ENCODE measurements at regions not wholly inside any gene's neighbourhood (a gene's known extent, or its start where the extent isn't known, plus 50 kb on each side); places are given as distances from the start of the nearest gene placed in this dataset.

DNA sequence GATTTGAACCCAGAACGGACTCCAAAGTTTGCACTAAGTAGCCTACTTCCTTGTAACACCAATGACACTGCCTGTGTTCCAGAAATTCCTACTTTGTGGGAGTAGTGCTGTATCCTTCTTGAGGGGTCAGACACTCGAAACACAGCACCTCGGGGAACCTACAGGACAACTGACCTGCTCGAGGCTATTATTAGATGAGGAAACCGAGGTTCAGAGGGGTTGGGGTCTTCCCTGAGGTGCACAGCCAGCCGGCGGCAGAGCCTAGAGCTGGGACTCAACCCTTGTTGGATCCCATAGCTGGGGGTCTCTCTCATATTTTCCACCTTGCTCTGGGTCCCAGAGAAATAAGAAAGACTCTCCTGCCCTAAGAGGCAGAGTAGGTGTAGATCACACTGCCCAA is 89.8 kb upstream of the PTPN1 start:
- DNase-seq (ENCODE audit: low read depth, low spot score), result no peak
- POLR2A ChIA-PET, result no interaction called here
- H3K4me3 ChIP-seq (ENCODE audit: low read depth, low read length), result no peak overlapping the region
- TF ChIP-seq, protein P1, sequence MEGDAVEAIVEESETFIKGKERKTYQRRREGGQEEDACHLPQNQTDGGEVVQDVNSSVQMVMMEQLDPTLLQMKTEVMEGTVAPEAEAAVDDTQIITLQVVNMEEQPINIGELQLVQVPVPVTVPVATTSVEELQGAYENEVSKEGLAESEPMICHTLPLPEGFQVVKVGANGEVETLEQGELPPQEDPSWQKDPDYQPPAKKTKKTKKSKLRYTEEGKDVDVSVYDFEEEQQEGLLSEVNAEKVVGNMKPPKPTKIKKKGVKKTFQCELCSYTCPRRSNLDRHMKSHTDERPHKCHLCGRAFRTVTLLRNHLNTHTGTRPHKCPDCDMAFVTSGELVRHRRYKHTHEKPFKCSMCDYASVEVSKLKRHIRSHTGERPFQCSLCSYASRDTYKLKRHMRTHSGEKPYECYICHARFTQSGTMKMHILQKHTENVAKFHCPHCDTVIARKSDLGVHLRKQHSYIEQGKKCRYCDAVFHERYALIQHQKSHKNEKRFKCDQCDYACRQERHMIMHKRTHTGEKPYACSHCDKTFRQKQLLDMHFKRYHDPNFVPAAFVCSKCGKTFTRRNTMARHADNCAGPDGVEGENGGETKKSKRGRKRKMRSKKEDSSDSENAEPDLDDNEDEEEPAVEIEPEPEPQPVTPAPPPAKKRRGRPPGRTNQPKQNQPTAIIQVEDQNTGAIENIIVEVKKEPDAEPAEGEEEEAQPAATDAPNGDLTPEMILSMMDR (IDR thresholded peaks at IDR 0.05; ENCODE audit: insufficient read depth, low read length, missing control alignments), result no peak
- CTCF ChIA-PET, result no interaction called here

DNA sequence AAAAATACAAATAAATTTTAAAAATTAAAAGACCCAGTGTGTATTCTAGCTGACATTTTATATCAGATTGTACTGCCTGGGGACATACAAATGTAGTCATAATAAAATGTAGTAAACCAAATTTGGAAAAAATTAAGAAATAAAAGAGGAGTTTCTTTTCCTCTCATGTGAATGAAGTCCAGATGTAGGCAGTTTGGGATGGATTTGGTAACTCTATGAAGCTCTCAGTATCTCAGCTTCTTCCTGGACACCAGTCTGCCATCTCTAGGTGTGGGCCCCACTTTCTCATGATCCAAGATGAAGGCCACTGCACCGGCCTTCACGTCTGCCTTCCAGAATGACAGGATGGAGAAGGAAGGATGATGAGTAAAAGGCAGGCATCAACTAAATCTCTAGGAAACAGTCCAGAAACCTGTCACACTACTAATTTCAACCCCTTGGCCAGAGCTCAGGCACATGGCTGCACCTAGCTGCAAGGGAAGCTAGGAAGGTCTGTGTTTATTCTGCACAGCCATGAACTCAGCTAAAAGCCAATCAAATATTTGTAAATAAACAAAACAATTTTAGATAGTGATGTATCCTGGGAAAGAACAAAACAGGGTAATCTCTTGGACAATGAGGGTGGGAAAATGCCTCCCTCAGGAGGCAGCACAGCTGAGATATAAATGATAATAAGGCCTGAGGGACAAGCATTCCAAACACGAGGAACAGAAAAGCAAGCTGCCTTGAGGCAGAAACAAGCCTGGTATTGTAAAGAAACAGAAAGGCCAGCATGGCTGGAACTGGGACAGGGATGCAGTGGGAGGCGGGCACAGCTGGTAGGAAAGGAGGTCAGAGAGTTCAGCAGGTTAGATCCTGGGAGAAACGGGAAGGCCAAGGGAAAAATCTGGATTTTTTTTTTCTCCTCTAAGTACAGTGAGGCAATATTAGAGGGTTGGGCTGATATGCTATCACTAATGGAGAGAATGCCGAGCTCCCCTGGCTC is 88.5 kb upstream of the PTPN1 start:
- no peak overlapping the region for H3K4me3 ChIP-seq (ENCODE audit: low read depth, low read length)
- ChIA-PET CTCF (interaction anchor here (0.8 kb wide), 1 partner anchor 236 kb away, joined by 3 read pairs; no protein-coding TSS in a partner anchor), POLR2A (interaction anchor here (1.6 kb wide), 1 partner anchor 231 kb away, joined by 4 read pairs; the partner anchor contains the start of gene CEBPB)
- TF ChIP-seq, protein P1 (IDR thresholded peaks at IDR 0.05; ENCODE audit: insufficient read depth, low read length, missing control alignments), result no peak
- DNase-seq (ENCODE audit: low read depth, low spot score), result no peak

DNA sequence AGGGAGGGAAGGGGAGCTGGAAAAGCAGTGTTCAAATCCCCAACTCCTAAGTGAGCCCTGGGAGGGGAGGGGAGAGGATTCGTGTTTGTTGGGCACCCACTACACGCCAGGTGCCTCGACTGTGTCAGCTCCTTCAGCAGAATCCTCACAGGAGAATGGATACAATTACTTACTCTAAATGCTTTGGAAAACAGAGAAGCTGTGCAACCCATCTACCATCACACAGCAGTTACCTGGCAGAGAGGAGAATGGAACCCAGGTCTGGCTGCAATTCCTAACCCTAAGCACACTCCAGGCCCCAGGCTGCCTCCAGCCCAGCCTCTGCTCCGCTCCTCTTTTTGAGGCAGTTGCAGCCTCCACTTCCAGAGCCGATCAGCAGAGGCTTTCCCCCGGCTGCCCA is 86.4 kb upstream of the PTPN1 start:
- TF ChIP-seq, protein P1 (IDR thresholded peaks at IDR 0.05; ENCODE audit: insufficient read depth, low read length, missing control alignments), result no peak
- CTCF ChIA-PET, result interaction anchor here (1.2 to 1.6 kb wide), 2 partner anchors 23 to 151 kb away, joined by 3 to 4 read pairs; no protein-coding TSS in a partner anchor
- no peak overlapping the region for H3K4me3 ChIP-seq (ENCODE audit: low read depth, low read length)
- POLR2A ChIA-PET, result no interaction called here
- no peak for DNase-seq (ENCODE audit: low read depth, low spot score)

DNA sequence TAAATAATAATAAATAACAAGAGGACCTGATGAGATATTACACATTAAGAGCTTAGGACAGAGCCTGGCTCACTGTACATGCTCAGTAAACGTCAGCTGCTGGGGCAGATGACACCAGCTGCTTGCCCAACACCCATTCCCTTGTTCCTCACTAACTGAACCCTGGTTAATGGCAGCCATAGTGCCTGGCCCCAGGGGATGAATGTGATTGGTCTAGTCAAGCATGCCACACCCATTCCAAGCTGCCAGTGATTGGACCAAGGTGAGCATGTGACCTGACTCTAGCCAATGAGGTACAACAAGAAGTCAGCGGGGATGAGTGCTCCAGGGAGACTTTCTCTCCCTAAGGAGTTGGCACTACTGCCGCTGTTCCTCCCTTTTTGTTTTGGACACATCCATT is 85.1 kb upstream of the PTPN1 start:
- H3K4me3 ChIP-seq (ENCODE audit: low read depth, low read length), result no peak overlapping the region
- no peak for DNase-seq (ENCODE audit: low read depth, low spot score)
- TF ChIP-seq, protein P1 (IDR thresholded peaks at IDR 0.05; ENCODE audit: insufficient read depth, low read length, missing control alignments), result no peak
- POLR2A ChIA-PET, result no interaction called here
- CTCF ChIA-PET, result interaction anchor here (1.6 kb wide), 1 partner anchor 24 kb away, joined by 3 read pairs; no protein-coding TSS in a partner anchor

DNA sequence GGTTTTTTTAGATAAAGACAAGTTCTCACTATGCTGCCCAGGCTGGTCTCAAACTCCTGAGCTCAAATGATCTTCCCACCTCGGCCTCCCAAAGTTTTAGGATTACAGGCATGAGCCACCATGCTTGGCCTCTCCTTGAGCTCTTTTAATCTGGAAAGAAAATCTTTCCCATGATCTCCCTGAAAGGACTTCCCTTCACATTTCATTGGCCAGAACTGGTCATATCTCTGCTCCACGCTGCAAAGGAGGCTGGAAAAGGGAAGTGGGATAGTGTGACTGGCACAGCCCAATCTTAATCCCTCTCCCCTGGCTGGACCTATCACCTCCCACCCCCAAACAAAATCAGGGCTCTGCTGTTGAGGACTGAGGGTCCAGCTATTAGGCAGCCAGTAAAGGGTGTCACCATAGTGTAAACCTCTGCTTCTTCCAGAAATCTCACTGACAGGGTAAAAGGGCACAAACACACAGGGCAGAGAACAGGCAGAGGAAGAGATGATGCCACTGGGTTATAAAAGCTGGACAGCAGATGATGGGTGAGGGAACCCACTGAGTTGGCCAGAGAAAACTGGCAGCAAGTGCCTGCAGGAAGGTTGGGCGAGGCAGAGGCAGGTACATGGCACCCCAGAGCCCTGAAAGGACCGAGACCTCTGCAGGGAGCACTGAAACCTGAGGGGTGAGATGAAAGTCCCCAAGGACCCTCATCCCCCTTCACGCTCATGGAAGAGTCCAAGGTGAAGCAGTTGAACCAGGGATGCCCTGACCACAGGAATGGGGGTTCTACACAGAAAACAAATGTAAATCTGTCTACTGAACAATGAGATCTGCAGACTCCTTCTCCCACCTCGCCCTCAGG is 83.1 kb upstream of the PTPN1 start:
- no peak for DNase-seq (ENCODE audit: low read depth, low spot score)
- ChIA-PET POLR2A (interaction anchor here (0.9 kb wide), 1 partner anchor 14 kb away, joined by 3 read pairs; no protein-coding TSS in a partner anchor), CTCF (interaction anchor here (0.6 to 1.5 kb wide), 3 partner anchors 8 to 35 kb away, joined by 3 read pairs; no protein-coding TSS in a partner anchor)
- H3K4me3 ChIP-seq (ENCODE audit: low read depth, low read length), result no peak overlapping the region
- TF ChIP-seq, protein P1 (IDR thresholded peaks at IDR 0.05; ENCODE audit: insufficient read depth, low read length, missing control alignments), result no peak

Data from AG04449 (cell line).